ENCODE measurements at regions not wholly inside any gene's neighbourhood (a gene's known extent, or its start where the extent isn't known, plus 50 kb on each side); places are given as distances from the start of the nearest gene placed in this dataset.
A peak's percentile ranks its signal among the peaks of the same experiment; 100 is the strongest.

DNA sequence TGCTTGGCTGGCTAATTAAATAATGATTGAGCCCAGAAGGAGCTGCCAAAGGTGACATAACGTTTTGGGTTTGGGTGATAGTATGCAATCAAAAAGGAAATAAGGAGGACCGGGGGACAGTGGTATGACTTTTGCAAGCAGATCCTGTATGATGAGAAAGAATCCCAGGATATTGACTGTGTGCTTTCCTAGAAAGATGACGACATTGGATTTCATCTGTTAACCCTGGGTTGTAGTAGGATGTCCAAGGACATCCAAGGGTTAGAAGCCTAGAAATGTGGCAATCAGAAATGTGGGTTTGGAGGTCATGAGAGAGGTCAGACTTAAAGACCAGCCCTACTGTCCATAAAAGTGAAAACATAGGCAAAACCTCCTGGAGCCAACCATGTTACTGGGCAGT lies 50.3 kb upstream of the HMHB1 start:
- no peak overlapping the region for H3K4me3 ChIP-seq (ENCODE audit: low read depth, low read length)
- no peak for DNase-seq (ENCODE audit: low read depth)
- TF ChIP-seq, protein P1, sequence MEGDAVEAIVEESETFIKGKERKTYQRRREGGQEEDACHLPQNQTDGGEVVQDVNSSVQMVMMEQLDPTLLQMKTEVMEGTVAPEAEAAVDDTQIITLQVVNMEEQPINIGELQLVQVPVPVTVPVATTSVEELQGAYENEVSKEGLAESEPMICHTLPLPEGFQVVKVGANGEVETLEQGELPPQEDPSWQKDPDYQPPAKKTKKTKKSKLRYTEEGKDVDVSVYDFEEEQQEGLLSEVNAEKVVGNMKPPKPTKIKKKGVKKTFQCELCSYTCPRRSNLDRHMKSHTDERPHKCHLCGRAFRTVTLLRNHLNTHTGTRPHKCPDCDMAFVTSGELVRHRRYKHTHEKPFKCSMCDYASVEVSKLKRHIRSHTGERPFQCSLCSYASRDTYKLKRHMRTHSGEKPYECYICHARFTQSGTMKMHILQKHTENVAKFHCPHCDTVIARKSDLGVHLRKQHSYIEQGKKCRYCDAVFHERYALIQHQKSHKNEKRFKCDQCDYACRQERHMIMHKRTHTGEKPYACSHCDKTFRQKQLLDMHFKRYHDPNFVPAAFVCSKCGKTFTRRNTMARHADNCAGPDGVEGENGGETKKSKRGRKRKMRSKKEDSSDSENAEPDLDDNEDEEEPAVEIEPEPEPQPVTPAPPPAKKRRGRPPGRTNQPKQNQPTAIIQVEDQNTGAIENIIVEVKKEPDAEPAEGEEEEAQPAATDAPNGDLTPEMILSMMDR (IDR thresholded peaks at IDR 0.05; ENCODE audit: low read depth, low read length, missing control alignments) = no peak

DNA sequence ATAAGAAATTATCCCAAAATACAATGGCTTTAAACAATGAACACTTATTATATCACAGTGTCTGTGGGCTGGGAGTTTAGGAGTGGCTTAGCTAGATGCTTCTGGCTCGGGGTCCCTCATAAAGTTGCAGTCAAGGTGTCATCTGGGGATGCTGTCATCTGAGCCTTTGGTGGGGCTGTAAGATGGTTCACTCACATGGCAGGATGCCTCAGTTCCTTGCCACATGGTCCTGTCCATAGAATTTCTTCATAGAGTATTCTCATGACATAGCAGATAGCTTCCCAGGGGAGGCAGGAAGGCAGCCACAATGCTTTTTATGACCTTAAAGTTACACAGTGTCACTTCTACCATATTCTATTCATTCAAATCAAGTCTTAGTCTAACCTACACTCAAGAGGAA lies 51.2 kb upstream of the HMHB1 start:
- TF ChIP-seq, protein P1 (IDR thresholded peaks at IDR 0.05; ENCODE audit: low read depth, low read length, missing control alignments) = no peak
- no peak overlapping the region for H3K4me3 ChIP-seq (ENCODE audit: low read depth, low read length)
- DNase-seq (ENCODE audit: low read depth) = no peak

DNA sequence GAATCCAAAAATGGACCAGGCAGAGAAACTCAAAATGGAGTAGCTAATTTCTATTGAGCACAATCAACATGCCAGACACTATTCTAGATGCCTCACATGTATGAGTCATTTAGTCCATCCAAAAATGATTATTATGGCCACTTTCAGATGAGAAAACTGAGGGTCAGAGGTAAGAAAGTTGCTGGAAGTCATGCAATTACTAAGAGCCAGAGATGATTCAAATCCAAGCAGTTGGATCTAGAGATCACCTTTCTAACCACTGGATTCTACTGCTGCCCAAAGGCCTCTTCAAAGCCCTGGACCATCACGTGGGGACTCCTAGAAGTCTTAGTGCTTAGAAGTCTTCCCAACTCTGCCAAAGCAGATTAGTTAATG lies 51.8 kb upstream of the HMHB1 start:
- no peak overlapping the region for H3K4me3 ChIP-seq (ENCODE audit: low read depth, low read length)
- DNase-seq (ENCODE audit: low read depth) = peak; percentile 45
- TF ChIP-seq, protein P1 (IDR thresholded peaks at IDR 0.05; ENCODE audit: low read depth, low read length, missing control alignments) = no peak

DNA sequence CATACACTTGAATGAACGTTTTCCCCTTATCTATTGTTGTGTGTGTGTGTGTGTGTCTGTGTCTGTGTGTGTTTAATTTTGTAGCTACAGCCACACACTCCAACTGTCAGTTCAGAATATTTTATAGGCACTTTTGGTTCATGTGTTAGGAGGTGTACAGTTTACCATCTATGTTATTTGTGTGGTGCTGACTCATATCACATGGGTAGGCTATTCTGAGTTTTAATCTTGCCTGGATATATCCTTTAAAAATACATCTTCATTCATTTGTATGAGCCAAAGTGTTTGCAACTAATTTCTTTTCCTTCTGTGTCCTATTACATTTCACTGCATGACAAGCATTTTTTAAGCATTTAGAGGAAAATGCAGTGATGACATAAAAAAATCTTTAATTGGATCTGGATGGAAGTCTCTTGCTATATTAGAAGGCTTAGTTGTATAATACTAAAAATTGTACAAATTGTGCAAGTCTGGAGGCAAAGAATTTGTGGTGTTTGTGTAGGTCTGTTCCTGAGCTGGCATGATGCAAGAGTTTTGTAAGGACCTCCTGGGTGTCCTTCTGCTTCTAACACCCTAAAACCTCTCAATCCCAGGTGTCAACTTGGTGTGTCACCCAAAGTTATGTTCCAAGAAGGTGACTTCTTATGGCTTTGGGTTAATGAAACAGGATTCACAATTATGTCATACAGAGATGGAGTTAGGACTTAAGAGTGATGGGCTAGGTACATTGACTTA lies 52.4 kb upstream of the HMHB1 start:
- DNase-seq (ENCODE audit: low read depth) = no peak
- H3K4me3 ChIP-seq (ENCODE audit: low read depth, low read length) = no peak overlapping the region; the same call in 1 of the 2 replicates
- TF ChIP-seq, protein P1 (IDR thresholded peaks at IDR 0.05; ENCODE audit: low read depth, low read length, missing control alignments) = no peak

DNA sequence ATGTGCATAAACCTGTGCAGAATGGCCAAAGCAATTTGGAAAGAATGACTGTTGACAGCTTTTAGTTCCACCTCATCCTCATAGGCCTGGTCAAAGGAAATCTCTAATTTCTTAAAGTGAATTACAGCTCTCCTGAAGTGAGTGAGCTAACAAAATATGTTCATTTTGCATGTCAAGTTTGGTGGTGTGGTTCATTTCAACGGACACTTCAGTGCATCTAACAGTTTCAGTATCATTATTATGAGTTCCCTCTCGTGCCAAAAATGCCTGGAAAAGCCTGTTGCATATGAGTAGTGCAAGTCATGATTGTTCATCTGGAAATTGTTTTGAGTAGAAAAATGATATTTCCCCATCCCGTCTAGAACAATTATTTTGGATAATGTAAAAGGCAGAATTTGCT lies 53.2 kb upstream of the HMHB1 start:
- peak; percentile 69 for DNase-seq (ENCODE audit: low read depth)
- TF ChIP-seq, protein P1 (IDR thresholded peaks at IDR 0.05; ENCODE audit: low read depth, low read length, missing control alignments) = no peak
- no peak overlapping the region; the same call in 1 of the 2 replicates for H3K4me3 ChIP-seq (ENCODE audit: low read depth, low read length)

DNA sequence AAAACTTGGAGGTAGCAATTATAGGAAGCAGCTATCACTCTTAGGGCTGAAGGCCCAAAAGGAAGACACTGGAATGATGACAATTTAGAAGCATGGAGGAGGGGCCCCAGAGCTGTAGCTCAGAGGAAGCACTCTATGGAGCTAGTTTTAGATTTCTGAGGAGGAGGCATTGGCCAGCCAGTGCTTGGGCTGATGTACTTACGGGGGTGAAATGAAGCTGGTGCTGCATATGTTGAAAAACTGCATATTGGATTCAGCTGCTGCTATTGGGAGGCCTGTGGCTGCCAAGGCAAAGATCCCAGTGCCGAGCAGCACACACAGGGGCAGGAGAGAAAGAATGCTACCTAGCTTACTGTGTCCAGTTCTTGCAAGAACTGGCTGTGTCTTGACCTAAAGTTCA lies 53.9 kb upstream of the HMHB1 start:
- no peak overlapping the region for H3K4me3 ChIP-seq (ENCODE audit: low read depth, low read length)
- TF ChIP-seq, protein P1 (IDR thresholded peaks at IDR 0.05; ENCODE audit: low read depth, low read length, missing control alignments) = no peak
- DNase-seq (ENCODE audit: low read depth) = no peak

DNA sequence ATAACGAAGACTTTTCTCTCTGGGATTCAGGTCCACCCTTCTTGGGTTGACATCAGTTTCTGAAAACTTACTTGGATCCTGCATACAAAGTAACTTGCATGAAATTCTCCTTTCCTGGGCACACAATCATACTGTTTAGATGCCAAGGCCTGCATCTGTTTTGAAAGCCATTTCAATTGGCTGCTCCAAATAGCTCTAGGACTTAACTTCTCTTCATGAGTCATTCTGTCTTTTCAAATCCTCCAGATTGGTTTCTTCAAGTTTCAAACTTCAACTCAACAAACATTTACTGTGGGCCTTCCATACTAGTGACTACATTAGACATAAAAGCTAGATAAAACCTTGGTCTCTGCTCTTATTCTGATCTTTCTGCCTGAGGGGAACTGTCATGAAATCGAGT lies 54.8 kb upstream of the HMHB1 start:
- H3K4me3 ChIP-seq (ENCODE audit: low read depth, low read length) = no peak overlapping the region
- peak; percentile 37 for DNase-seq (ENCODE audit: low read depth)
- TF ChIP-seq, protein P1 (IDR thresholded peaks at IDR 0.05; ENCODE audit: low read depth, low read length, missing control alignments) = no peak

Data from GM12864 (cell line).